ENCODE measurements at regions not wholly inside any gene's neighbourhood (a gene's known extent, or its start where the extent isn't known, plus 50 kb on each side); places are given as distances from the start of the nearest gene placed in this dataset.

DNA sequence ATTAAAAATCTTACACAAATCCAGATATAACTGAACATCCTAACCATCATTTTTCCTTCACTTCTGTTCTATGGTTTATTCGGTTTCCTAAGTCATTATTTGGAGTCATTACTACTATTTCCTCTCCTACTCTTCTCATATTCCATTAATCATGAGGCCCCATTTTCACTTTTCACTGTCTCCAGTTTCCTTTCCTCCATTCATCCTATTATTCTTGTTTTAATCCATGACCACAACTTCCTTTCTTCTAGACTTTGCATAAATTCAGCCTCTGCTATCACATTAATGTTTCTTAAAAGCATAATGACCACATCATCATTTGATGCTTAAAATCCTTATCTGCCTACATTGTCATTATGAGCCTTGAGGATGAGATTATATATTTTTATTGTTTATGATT is 555.0 kb upstream of the NDST4 start:
- no peak overlapping the region for H3K4me3 ChIP-seq (ENCODE audit: low read depth, low read length)
- no peaks in the 10 kb centered on the region for H3K9me3 ChIP-seq (ENCODE audit: control insufficient read depth, insufficient read depth, low read length)
- no peaks in the 10 kb centered on the region for H3K27me3 ChIP-seq (ENCODE audit: control insufficient read depth, insufficient read depth, low read length)
- H3K27ac ChIP-seq (ENCODE audit: low read depth, low read length), result no peak overlapping the region
- H3K4me1 ChIP-seq (ENCODE audit: control insufficient read depth, insufficient read depth, low read length), result no peaks in the 10 kb centered on the region
- no peaks in the 10 kb centered on the region for H3K36me3 ChIP-seq (ENCODE audit: control insufficient read depth, insufficient read depth, low read length)
- WGBS (ENCODE audit: insufficient coverage), result 56% methylated on average over 1 of the region's 1 CpG
- DNase-seq (ENCODE audit: low read depth in 4 of 6, low spot score in 6 of 6), result no peak

DNA sequence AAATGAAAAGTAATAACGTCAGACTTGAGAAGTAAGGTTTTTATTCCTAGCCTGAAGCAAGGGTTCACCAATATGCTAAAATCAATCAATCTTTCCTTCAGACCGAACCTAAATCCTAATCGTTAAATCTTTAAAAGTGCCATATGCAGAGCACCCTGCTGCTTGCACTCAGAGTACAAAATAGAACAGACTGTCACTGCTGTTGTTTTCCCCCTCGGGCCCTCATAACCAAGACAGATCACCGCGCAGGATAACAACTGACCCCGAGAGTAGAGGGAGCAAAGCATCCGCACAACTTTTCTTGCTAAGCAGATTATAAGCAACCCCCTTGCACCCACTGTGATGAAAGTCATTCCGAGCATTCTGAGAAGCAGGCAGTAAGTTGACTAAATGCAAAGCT is 550.9 kb upstream of the NDST4 start:
- no peaks in the 10 kb centered on the region for H3K4me1 ChIP-seq (ENCODE audit: control insufficient read depth, insufficient read depth, low read length)
- H3K9me3 ChIP-seq (ENCODE audit: control insufficient read depth, insufficient read depth, low read length), result no peaks in the 10 kb centered on the region
- WGBS (ENCODE audit: insufficient coverage), result 9% methylated on average over 4 of the region's 9 CpGs
- no peak overlapping the region for H3K27ac ChIP-seq (ENCODE audit: low read depth, low read length)
- no peaks in the 10 kb centered on the region for H3K27me3 ChIP-seq (ENCODE audit: control insufficient read depth, insufficient read depth, low read length)
- H3K36me3 ChIP-seq (ENCODE audit: control insufficient read depth, insufficient read depth, low read length), result no peaks in the 10 kb centered on the region
- H3K4me3 ChIP-seq (ENCODE audit: low read depth, low read length), result no peak overlapping the region
- DNase-seq (ENCODE audit: low read depth in 4 of 6, low spot score in 6 of 6), result peak in 2 of 6 donors; percentile 15 to 73

DNA sequence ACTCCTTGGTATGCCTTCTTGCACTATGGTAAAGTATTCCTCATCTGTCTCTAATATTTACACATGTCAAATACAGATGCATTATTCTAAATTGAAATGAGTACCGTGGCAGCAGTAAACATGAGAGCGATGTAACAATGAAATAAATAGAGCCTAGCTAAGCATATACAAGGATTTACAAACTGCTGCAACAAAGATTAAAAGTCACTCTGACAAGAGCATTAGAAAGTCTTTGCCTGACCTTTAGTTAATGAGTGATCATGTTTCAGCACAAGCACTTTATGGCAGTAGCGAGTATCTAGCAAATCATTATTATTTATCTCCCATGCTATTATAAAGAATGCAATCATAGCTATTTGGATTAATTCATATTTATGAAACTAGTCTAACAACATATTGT is 547.0 kb upstream of the NDST4 start:
- WGBS (ENCODE audit: insufficient coverage), result no CpG with 5 or more reads among the region's 3 CpGs

DNA sequence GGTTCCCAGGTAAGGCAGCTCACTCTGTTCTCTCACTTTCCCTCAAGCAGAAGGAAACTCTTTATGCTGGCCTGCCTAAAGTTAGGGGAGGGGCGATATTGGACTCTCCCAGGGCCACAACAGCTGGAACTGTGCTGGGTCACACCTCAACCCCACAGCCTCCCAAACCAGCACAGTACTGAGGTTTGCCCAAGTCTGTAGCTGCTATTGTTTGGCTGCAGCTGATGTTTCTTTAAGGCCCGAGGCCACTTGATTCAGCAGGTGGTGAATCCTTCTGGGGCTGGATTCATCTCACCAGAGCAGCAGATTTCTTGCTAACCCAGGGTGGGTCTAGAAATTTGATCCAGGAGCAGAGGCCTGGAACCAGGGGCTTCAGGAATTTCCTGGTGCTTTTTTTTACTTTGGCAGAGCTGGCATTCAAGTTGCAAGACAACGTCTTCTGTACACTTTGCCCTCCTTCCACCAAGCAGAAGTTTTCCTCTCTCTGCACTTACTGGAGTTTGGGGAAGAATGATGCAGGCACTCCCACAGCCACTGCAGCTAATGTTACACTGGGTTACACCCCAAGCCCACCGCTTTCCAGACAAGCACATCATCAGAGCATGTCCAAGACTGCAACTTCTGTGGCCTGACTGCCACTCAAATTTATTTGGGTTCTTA is 544.7 kb upstream of the NDST4 start:
- H3K4me3 ChIP-seq (ENCODE audit: low read depth, low read length), result no peak overlapping the region
- WGBS (ENCODE audit: insufficient coverage), result 65% methylated on average over 2 of the region's 4 CpGs
- H3K4me1 ChIP-seq (ENCODE audit: control insufficient read depth, insufficient read depth, low read length), result no peaks in the 10 kb centered on the region
- H3K27me3 ChIP-seq (ENCODE audit: control insufficient read depth, insufficient read depth, low read length), result no peaks in the 10 kb centered on the region
- H3K36me3 ChIP-seq (ENCODE audit: control insufficient read depth, insufficient read depth, low read length), result no peaks in the 10 kb centered on the region
- H3K9me3 ChIP-seq (ENCODE audit: control insufficient read depth, insufficient read depth, low read length), result no peaks in the 10 kb centered on the region
- DNase-seq (ENCODE audit: low read depth in 4 of 6, low spot score in 6 of 6), result no peak
- no peak overlapping the region for H3K27ac ChIP-seq (ENCODE audit: low read depth, low read length)

More for the DNA sequence above, 547.0 kb upstream of the NDST4 start:
- peak in 1 of 6 donors; percentile 47 for DNase-seq (ENCODE audit: low read depth in 4 of 6, low spot score in 6 of 6)
- Histone ChIP-seq H3K27ac (ENCODE audit: low read depth, low read length) (no peak overlapping the region), H3K27me3 (ENCODE audit: control insufficient read depth, insufficient read depth, low read length) (no peaks in the 10 kb centered on the region), H3K4me3 (ENCODE audit: low read depth, low read length) (no peak overlapping the region), H3K9me3 (ENCODE audit: control insufficient read depth, insufficient read depth, low read length) (no peaks in the 10 kb centered on the region), H3K4me1 (ENCODE audit: control insufficient read depth, insufficient read depth, low read length) (no peaks in the 10 kb centered on the region), H3K36me3 (ENCODE audit: control insufficient read depth, insufficient read depth, low read length) (no peaks in the 10 kb centered on the region)

GRCh38 chr4:115655626-115656025 is 542.2 kb upstream of the NDST4 start:
- no peaks in the 10 kb centered on the region for H3K4me1 ChIP-seq (ENCODE audit: control insufficient read depth, insufficient read depth, low read length)
- H3K9me3 ChIP-seq (ENCODE audit: control insufficient read depth, insufficient read depth, low read length), result no peaks in the 10 kb centered on the region
- H3K27me3 ChIP-seq (ENCODE audit: control insufficient read depth, insufficient read depth, low read length), result no peaks in the 10 kb centered on the region
- no peak overlapping the region for H3K27ac ChIP-seq (ENCODE audit: low read depth, low read length)
- no peak overlapping the region for H3K4me3 ChIP-seq (ENCODE audit: low read depth, low read length)
- no peak for DNase-seq (ENCODE audit: low read depth in 4 of 6, low spot score in 6 of 6)
- no CpG with 5 or more reads among the region's 1 CpG for WGBS (ENCODE audit: insufficient coverage)
- no peaks in the 10 kb centered on the region for H3K36me3 ChIP-seq (ENCODE audit: control insufficient read depth, insufficient read depth, low read length)

- WGBS (ENCODE audit: insufficient coverage), result no CpG with 5 or more reads among the region's 1 CpG
- Histone ChIP-seq H3K4me3 (ENCODE audit: low read depth, low read length) (no peak overlapping the region), H3K36me3 (ENCODE audit: control insufficient read depth, insufficient read depth, low read length) (no peaks in the 10 kb centered on the region), H3K4me1 (ENCODE audit: control insufficient read depth, insufficient read depth, low read length) (no peaks in the 10 kb centered on the region), H3K27ac (ENCODE audit: low read depth, low read length) (no peak overlapping the region), H3K27me3 (ENCODE audit: control insufficient read depth, insufficient read depth, low read length) (no peaks in the 10 kb centered on the region), H3K9me3 (ENCODE audit: control insufficient read depth, insufficient read depth, low read length) (no peaks in the 10 kb centered on the region)
- DNase-seq (ENCODE audit: low read depth in 4 of 6, low spot score in 6 of 6), result no peak
These were observed 535.4 kb upstream of the NDST4 start for GRCh38 chr4:115648786-115649185.

GRCh38 chr4:115629270-115629669 is 515.9 kb upstream of the NDST4 start:
- no peaks in the 10 kb centered on the region for H3K36me3 ChIP-seq (ENCODE audit: control insufficient read depth, insufficient read depth, low read length)
- WGBS (ENCODE audit: insufficient coverage), result no CpG with 5 or more reads among the region's 3 CpGs
- H3K4me3 ChIP-seq (ENCODE audit: low read depth, low read length), result no peak overlapping the region
- H3K27me3 ChIP-seq (ENCODE audit: control insufficient read depth, insufficient read depth, low read length), result no peaks in the 10 kb centered on the region
- H3K9me3 ChIP-seq (ENCODE audit: control insufficient read depth, insufficient read depth, low read length), result peaks cover 3% of the 10 kb centered on the region
- H3K4me1 ChIP-seq (ENCODE audit: control insufficient read depth, insufficient read depth, low read length), result no peaks in the 10 kb centered on the region
- no peak for DNase-seq (ENCODE audit: low read depth in 4 of 6, low spot score in 6 of 6)
- H3K27ac ChIP-seq (ENCODE audit: low read depth, low read length), result no peak overlapping the region

DNA sequence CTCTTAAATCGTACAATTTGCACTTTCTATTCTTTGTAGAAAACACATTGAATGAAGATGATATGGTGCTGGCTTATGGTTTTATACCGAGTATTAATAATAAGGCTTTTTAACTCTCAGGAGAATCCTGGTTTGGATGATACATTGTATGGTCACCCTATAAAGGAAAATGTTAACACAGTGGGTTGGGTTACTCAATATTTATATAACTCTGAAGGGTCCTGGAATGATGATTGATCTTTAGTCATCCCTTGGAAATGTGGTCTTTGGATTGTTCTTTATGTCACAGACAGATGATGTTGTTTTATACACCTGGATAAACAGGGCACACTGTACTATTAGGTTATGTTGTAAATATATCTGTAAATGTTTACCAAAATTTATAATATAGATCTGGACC is 496.2 kb upstream of the NDST4 start:
- Histone ChIP-seq H3K4me3 (ENCODE audit: low read depth, low read length) (no peak overlapping the region), H3K4me1 (ENCODE audit: control insufficient read depth, insufficient read depth, low read length) (no peaks in the 10 kb centered on the region), H3K27me3 (ENCODE audit: control insufficient read depth, insufficient read depth, low read length) (no peaks in the 10 kb centered on the region), H3K36me3 (ENCODE audit: control insufficient read depth, insufficient read depth, low read length) (no peaks in the 10 kb centered on the region), H3K27ac (ENCODE audit: low read depth, low read length) (no peak overlapping the region), H3K9me3 (ENCODE audit: control insufficient read depth, insufficient read depth, low read length) (no peaks in the 10 kb centered on the region)
- DNase-seq (ENCODE audit: low read depth in 4 of 6, low spot score in 6 of 6), result no peak
- WGBS (ENCODE audit: insufficient coverage), result no CpG with 5 or more reads among the region's 2 CpGs

- no CpG with 5 or more reads among the region's 3 CpGs for WGBS (ENCODE audit: insufficient coverage)
- no peaks in the 10 kb centered on the region for H3K36me3 ChIP-seq (ENCODE audit: control insufficient read depth, insufficient read depth, low read length)
- H3K4me3 ChIP-seq (ENCODE audit: low read depth, low read length), result no peak overlapping the region
- no peak overlapping the region for H3K27ac ChIP-seq (ENCODE audit: low read depth, low read length)
- DNase-seq (ENCODE audit: low read depth in 4 of 6, low spot score in 6 of 6), result peak in 2 of 6 donors; percentile 38 to 56
- H3K4me1 ChIP-seq (ENCODE audit: control insufficient read depth, insufficient read depth, low read length), result no peaks in the 10 kb centered on the region
- no peaks in the 10 kb centered on the region for H3K27me3 ChIP-seq (ENCODE audit: control insufficient read depth, insufficient read depth, low read length)
- H3K9me3 ChIP-seq (ENCODE audit: control insufficient read depth, insufficient read depth, low read length), result no peaks in the 10 kb centered on the region
These were observed 493.9 kb upstream of the NDST4 start for GRCh38 chr4:115607311-115607710.

GRCh38 chr4:115596265-115597001 is 483.0 kb upstream of the NDST4 start:
- no peaks in the 10 kb centered on the region for H3K27me3 ChIP-seq (ENCODE audit: control insufficient read depth, insufficient read depth, low read length)
- no peaks in the 10 kb centered on the region for H3K36me3 ChIP-seq (ENCODE audit: control insufficient read depth, insufficient read depth, low read length)
- H3K9me3 ChIP-seq (ENCODE audit: control insufficient read depth, insufficient read depth, low read length), result no peaks in the 10 kb centered on the region
- H3K4me1 ChIP-seq (ENCODE audit: control insufficient read depth, insufficient read depth, low read length), result no peaks in the 10 kb centered on the region
- no peak overlapping the region for H3K4me3 ChIP-seq (ENCODE audit: low read depth, low read length)
- DNase-seq (ENCODE audit: low read depth in 4 of 6, low spot score in 6 of 6), result no peak
- no peak overlapping the region for H3K27ac ChIP-seq (ENCODE audit: low read depth, low read length)
- WGBS (ENCODE audit: insufficient coverage), result 91% methylated on average over 3 of the region's 3 CpGs

Measured in spinal cord (tissue), 9 donors.